GM19463 (cell line): ENCODE measurements at regions not wholly inside any gene's neighbourhood (a gene's known extent, or its start where the extent isn't known, plus 50 kb on each side); places are given as distances from the start of the nearest gene placed in this dataset.
"Not testable (repeated sequence)": the region's sequence is repeated elsewhere in the genome, so short reads cannot be mapped to it uniquely, and the experiment has no call there.

ENCODE experiments used
- ATAC-seq: cut with Tn5 transposase; IDR thresholded peaks from one replicate; pipeline ENCODE4 v1.9.1; 2021; ENCODE audit warnings: mild to moderate bottlenecking, moderate library complexity; ENCODE audit not compliant: unreplicated experiment

DNA sequence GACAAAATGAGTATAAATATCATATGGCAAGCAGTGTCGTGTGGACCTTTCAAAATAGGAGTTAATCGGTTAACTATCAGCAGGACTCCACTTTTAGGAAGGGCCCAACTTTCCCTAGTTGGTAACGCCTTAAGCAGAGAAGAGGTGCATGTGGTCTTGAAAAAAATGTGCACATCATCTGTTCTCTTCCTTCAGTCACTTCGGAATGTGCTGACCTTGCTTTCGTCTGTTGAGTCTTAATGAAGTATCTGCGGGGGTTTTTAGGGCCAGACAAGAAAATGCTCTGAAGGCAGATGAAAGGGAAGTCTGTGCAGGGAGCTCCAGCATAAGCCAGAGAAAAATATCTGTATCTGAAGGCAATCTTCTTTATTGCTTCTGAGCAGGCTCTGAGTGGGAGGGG is 185.2 kb downstream of the AEBP2 start:
- no peak for ATAC-seq

DNA sequence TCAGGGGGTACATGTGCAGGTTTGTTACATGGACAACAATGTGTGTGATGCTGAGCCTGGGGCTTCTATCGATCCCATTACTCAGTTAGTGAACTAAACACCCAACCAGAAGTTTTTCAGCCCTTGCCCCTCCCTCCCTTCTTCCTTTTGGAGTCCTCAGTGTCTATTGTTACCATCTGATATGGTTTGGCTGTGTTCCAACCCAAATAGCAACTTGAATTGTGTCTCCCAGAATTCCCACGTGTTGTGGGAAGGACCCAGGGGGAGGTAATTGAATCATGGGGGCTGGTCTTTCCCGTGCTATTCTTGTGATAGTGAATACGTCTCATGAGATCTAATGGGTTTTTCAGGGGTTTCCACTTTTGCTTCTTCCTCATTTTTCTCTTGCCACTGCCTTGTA is 186.3 kb downstream of the AEBP2 start:
- not testable (repeated sequence) for ATAC-seq

DNA sequence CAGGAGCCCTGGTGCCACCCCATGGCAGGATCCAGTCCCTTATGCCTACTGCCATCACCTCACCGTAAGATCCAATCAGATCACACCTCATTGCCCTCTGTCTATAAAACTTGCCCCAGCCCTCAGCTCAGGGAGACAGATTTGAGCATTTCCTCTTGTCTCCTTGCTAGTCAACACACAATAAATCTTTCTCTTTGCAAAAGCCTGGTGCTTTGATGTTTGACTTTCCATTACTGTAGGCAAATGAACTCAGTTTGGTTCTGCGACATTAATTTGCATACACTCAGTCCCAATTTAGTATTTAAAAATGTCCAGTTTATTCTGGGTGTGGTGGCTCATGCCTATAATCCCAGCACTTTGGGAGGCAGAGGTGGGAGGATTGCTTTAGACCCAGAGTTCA is 188.4 kb downstream of the AEBP2 start:
- ATAC-seq: no peak

DNA sequence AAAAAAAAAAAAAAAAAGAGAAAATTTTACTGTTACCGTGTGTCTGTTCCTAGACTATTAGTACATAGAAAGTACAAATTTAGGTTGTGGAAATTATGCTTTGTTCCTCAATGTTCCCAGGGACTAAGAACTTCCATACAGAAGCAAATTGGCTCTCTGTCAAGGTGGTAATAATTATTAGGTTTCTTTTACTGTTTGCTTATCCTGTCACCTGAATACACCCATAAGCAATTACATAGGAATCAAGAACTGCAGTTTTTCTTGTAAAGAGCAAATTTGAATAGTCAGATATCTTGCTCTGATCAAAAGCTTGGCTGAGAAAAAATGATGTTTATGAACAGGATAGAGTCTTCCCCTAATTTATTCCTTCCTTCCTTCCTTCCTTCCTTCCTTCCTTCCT is 191.2 kb downstream of the AEBP2 start:
- ATAC-seq: no peak

DNA sequence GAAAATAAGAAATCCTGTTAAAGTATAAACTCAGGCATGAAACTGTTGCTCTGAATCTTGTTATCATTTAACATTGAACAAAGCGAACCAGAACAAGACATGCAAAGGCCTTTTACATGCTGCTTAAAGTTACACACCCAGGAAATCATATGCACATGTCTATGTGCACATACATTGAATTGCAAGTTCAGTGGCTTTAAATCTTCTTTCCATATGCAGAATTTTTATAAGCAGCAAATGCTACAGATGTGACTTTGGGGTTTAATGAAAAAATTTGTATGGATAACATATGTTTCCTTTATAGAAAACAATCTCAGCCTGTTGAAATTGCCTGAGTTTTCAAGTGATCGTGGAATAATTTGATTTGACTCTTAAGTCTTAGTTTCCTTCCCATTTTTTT is 193.9 kb downstream of the AEBP2 start:
- no peak for ATAC-seq

DNA sequence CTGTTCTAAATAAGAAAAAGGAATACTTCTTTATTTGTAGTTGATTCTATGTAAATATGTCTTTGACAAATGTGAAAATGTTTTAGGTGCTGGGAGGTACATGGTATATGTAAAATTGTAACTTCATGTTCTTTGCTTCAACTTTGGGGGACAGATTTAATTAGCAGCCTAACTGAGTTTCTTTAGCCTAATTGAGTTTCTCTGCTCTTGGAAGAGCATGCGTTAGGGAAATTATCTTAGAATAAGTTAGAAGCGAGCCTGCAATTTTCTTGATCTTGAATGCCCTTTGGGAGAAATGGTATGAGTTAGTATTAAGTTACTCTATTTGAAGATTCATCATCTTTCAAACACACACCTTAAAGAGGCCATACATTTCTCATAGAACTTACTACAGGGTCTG is 194.3 kb downstream of the AEBP2 start:
- ATAC-seq: no peak

DNA sequence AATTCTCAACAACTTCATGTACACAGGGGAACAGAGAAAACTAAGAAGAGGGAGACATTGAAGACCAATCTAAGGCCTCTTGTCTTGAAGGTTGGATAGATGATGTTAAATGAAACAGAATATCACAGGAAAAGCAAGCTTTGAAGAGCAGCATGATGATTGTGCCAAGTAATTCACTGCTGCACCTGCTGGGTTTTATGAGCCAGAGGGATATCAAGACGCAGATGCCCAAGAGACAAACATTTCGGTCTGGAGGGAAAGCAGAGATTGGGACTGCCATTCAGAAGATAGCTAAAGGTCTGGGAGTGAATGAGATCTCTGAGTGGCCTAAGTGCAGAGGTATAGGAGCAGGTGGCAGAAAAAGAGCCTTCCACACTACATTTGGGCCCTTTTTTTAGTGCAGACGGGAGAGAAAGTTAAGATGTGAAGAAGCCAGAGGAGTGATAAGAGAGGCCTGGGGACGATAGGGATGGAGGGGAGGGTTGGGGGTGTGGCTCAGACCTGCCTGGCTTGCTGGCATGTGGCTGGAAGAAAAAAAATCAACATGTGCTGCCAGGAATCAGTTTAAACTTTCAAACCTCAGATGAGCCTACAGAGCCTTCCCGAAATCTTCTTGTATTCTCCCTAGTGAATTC is 200.6 kb downstream of the AEBP2 start:
- ATAC-seq: no peak

DNA sequence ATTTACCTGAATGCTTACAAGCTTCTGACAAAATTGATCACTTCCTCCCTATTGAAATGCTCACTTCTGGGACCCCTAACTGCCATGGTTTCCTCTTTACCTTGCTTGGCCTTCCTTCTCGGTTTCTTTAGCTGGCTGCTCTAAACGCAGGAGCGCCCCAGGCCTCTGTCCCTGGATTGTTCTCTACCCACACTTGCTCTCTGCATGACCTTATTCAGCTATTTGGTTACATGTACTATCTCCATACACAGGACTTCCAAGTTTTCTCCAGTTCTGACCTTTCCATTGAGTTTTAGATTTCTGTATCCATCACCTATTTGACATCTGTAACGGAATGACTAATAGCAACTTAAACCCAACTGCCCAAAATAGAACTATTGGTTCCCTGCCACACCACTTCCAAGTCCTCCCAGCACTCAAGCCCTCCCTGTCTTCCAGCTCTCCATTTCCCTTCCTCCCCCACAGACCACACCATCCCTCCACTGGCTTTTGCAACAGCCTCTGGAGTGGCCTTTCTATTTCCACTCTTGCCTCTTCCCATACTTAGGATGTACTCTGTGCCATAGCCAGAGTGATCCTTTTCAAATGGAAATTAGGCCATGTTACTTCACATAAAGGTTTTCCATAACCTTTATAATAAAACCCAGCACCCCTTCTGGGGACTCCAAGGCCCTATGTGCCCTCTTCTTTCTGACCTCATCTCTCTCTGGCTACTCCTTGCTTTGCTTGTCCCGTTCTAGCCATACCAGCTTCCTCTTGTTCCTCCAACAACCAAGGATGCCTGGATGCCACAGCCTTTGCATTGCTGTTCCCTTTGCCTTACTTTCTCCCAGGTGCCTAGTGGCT is 202.2 kb downstream of the AEBP2 start:
- ATAC-seq: no peak

DNA sequence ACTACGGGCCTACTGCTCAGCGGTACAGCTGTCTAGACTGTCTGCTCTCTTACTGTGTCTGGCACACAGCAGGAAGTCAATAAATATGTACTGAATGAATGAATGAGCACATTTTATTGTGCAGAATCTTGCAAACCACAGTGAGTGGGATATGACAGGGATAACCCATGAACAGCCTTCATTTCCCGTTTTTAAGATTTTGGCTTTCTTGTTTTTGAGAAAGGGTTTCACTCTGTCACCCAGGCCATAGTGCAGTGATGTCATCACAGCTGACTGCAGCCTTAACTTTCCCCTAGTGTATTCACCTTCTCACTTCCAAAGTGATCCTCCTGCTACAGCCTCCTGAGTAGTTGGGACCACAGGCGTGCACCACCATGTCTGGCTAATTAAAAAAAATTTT is 203.1 kb downstream of the AEBP2 start:
- no peak for ATAC-seq

DNA sequence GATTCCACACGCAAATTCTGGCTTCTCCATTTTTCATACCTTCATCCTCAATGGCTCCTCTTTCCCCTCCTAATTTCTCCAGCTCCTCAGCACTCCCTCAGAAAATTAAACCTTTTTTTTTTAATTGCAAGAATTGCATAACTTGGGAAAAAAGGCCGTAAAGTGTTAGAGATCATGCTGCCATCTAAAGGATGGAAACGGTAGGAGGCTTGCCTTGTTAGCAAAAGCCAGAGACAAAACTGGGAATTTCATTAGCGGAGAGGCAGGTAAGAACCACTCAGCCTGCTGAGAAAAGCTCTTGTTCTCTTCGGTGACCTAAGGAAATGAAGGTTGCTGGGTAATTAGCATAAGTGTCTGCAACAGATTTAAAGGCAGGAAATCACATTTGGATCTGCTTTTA is 204.3 kb downstream of the AEBP2 start:
- no peak for ATAC-seq

DNA sequence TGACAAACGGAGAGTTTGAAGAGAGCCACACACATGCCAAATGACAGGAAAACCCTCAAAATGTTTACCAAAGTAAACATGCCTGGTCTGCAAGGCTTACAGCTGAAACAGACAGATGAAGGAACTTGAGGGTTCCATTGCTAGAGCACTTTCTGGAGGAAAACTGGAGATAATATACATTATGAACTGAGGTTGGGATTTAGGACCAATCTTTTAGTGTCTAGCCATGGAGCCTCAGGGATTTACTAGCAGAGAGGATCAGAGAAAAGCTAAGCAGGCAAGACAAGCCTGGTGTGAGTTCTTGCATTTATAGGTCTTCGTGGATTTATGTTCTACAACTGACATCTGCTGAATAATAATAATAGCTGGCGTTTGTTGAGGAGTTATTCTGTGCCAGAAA is 205.3 kb downstream of the AEBP2 start:
- no peak for ATAC-seq

DNA sequence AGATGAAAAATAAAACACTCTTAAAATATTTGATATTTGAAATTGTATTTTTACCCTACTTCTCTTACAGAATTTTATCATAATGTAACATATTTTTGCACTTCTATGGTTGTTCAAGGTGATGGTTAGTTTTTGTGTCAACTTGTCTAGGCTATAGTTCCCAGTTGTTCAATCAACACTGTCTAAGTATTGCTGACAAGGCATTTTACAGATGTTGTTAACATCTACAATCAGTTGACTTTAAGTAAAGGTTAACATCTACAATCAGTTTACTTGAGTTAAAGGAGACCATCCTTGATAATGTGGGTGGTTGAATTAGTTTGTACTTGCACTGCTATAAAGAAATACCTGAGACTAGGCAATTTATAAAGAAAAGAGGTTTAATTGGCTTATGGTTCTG is 206.5 kb downstream of the AEBP2 start:
- no peak for ATAC-seq

DNA sequence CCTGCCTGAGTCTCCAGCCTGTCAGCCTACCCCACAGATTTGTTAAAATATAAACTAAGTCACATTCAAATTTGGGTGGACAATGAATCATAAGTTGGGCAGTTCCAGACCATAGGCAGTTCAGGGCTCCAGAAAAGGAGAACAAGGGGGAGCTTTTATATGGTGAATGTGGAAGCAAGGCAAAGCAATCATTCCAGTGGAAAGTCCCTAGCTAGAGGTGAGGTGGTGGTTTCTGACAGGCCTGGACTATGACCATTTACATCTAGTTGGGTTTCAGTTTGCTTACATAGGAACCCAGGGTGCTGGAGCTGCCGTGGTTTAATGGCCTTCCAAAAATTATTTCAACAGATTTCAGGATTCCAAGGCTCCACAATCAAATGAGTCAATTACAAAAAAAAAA is 207.3 kb downstream of the AEBP2 start:
- no peak for ATAC-seq

DNA sequence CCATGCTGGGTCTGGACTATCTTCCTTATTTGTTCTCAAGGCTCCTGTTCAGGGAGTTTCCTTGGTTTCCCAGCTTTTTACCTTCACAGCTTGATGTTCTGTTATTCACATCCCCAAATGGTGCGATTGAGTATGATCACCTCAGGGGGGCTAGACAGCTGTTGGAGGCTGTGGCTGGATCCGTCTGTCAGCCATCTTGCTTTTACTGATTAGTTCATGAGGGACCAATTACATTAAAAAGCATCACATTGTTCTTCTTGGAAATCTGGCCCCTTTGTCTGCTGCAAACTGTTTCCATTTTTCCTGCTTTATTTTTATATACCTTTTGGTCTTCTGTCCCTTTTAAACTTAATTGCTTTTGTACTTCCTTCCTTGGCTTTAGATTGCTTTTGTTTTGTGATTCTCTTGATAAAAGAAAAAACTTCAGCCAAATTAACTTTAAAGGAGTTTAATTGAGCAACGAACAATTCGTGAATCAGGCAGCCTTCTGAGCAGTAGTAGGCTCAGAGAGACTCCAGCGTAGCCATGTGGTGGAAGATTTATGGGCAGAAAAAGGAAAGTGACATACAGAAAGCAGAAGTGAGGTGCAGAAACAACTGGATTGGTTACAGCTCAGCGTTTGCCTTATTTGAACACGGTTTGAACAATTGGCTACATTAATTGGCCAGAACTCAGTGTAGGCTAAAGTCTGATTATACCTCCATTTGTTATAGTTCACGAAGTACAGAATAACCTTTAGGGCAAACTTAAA is 208.7 kb downstream of the AEBP2 start:
- no peak for ATAC-seq

DNA sequence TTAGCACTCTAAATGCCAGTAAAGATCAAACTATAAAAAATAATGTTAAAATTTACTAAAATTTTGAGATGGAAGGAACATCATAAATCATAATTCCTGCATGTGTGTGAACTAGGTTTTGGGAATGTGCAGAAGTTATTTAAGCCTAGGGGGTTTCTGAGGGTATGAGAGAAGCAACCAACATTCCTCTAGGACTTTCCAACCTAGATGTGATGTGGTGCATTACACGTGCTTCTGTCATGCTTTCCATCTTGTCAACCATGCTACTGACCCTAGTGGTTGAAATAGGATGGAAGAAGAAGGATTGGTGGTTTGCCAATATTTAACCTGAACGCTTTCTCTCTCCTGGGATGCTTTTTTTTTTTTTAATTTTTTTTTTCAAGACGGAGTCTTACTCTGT is 209.3 kb downstream of the AEBP2 start:
- ATAC-seq: no peak

DNA sequence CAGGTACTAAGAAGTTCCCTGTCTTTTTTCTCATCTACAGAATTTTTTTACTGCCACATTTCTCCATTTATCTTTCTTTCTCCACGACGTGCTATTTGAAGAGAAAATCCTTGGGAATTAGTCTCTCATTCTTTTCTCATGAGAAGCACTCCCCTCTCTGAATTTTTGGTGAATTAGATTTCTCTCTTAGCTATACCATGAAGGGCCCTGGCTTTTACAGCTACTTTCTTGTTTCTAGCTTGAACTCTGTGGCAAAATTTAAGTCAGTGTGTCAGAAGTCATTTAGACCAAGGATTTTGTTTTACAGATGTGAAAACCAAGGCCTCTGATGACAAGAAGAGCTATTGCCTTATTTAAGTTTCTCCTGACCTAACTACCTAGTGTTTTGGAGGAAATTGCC is 213.1 kb downstream of the AEBP2 start:
- ATAC-seq: no peak

DNA sequence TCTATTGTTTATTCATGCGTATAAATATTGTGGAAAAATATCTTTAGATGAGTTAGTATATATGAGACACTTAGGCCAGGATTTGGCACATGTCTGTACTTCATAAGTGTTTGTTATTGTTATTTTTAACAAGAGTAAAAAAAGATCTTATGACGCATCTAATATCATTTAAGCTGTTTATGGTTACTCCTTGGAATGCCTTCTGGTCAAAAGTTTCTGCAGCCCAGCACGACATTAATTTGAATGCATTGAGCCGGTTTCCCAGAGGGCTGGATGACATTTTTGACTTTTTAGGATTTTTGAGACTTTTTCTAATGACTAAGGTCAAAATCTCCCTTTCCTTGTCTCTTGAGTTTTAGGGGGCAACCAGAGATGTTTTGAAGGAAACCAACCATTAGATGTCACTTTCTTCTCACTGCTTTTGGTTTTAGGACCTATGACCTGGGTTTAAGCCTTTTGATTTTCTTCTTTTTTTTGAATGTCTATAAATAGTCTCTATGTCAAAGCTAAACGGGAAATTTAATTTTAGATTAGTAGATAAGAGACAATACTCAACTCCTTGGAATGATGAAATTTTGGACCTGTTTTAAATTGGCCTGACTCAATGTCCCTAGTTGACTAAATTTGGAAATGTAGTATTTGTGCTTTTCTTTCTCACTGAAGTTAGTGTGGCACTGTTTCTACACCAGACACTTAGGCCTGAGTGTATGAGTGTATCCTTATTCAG is 215.5 kb downstream of the AEBP2 start:
- ATAC-seq: no peak

DNA sequence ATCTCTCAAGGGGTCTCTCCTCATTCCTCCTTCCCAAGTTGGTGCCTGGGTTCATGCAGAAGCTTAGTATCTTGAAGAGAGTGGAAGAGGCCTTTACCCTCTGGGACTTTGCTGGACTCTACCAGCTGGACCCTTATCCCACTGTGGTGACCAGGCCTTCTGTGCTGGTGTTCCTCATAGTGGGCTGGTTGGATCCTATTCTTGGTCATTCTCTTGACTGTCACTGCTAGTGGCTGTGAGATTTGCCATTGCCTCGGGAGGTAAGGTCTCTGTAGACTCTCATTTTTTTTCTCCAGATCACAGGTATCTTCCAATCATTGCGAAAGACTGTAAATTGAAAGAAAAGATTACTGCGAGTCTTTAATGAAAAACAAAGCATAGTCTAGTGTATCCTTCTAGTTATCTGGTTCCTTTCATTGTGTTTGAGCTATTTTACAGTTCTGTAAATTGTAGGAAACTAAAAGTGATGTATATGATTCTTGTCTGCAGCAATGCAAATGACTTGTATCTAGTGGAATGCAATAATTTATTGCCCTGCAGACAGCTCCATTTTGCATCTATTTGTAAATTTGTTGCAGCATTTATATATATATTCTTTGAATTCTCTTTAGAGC is 217.9 kb downstream of the AEBP2 start:
- no peak for ATAC-seq

DNA sequence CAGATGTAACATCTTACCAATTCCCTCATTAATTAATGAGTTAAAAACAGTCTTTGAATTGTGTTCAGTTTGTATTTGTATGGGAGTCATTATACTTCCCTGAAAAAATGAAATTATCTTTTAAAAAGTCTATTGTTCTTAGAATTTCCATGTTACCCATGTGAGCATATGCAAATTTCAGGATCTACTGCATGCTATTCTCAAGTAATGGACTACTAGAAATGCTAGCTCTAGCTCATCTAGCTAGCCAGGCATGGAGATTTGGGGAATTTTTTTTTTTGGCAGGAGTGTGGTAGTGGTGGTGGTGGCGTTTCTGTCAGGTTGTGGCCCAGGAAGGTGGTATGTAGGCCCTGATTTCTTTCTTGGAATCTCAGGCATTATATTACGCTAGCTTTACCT is 218.4 kb downstream of the AEBP2 start:
- no peak for ATAC-seq

DNA sequence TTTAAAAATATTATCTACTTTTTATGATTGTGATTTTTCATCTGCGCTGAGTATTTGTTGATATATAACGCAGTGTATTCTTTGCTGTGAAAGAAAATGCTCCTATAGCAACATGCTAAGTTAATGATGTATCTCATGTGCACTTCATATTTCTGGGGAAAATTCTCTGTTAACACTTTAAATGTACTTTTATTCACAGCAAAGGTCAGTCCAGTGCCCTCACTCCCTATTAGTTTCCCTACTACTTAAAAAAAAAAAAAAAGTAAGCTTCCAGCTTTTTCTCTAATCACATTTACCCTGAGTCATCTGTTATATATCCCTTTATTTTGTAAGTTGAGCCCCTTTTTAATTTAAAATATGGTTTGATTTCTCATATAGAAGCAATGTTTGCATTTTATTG is 219.8 kb downstream of the AEBP2 start:
- ATAC-seq: no peak

DNA sequence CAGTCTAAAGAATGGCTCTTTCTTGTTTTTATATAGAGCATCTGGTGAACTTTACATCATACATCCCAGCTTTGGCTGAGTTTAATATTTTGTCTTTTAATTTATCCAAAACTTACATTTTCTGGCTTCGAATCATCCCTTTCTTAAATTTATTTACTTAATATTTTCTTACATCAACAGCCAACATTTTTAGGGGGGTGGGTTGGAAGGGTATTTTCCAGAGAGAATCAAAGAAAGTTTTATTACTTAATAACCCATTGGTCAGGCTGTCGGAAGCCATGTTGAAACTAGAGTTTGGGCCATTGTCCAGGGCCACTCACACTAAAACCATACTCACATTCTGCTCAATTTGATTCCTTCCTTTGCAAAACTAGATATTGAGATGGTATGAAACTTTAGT is 220.2 kb downstream of the AEBP2 start:
- no peak for ATAC-seq
